IMR-90 (cell line): ENCODE measurements at regions not wholly inside any gene's neighbourhood (a gene's known extent, or its start where the extent isn't known, plus 50 kb on each side); places are given as distances from the start of the nearest gene placed in this dataset.

ENCODE experiments used
- ATAC-seq: fragments of 200-7000 bp; cut with Tn5 transposase; 2 replicates; pipeline ENCODE4 v1.9.1; 2020; ENCODE audit warnings: low read depth, mild to moderate bottlenecking, moderate library complexity
- BruUV-seq: library from RNA; stranded (reverse); fragments of 400-500 nt; replicated peaks from 2 replicates; lab custom pipeline; 2021; lab: Mats Ljungman, UMichigan
- CTCF ChIA-PET: fragments of 300-600 bp; formaldehyde crosslinking; extraction: SDS; loops from one replicate; lab custom pipeline; 2021; ENCODE audit warnings: antibody characterized with exemption; lab: Yijun Ruan, JAX
- POLR2A ChIA-PET: fragments of 300-600 bp; sonication (Branson Sonifier 250); formaldehyde crosslinking; loops from one replicate; lab custom pipeline; 2022; ENCODE audit warnings: antibody characterized with exemption; ENCODE audit not compliant: unreplicated experiment; lab: Charles Lee
- DNase-seq: peaks from one replicate; pipeline ENCODE4 v3.0.0; 2013
- H2AFZ ChIP-seq: replicated peaks from 2 replicates; pipeline ENCODE3; 2013; ENCODE audit warnings: low read length, mild to moderate bottlenecking; ENCODE audit not compliant: poor library complexity
- H2AK5ac ChIP-seq: 2 replicates; pipeline ENCODE4 v1.6.1; 2013; ENCODE audit warnings: low read depth, low read length, inconsistent platforms
- H2AK9ac ChIP-seq: replicated peaks from 2 replicates; pipeline ENCODE3; 2013; ENCODE audit warnings: mild to moderate bottlenecking, low read depth, low read length, moderate library complexity; ENCODE audit not compliant: poor library complexity
- H2BK120ac ChIP-seq: 2 replicates; pipeline ENCODE4 v1.6.1; 2013; ENCODE audit warnings: low read depth, low read length, inconsistent platforms
- H2BK15ac ChIP-seq: 3 replicates; pipeline ENCODE4 v1.6.1; 2013; ENCODE audit warnings: low read depth, low read length, inconsistent platforms
- H2BK20ac ChIP-seq: 2 replicates; pipeline ENCODE4 v1.6.1; 2013; ENCODE audit warnings: low read depth, mild to moderate bottlenecking, inconsistent platforms, low read length, moderate library complexity
- H2BK5ac ChIP-seq: 2 replicates; pipeline ENCODE4 v1.6.1; 2013; ENCODE audit warnings: mild to moderate bottlenecking, low read depth, low read length, inconsistent platforms; ENCODE audit not compliant: poor library complexity, severe bottlenecking
- H3K14ac ChIP-seq: replicated peaks from 2 replicates; pipeline ENCODE4 v1.6.1; 2013; ENCODE audit warnings: low read depth, low read length, inconsistent platforms
- H3K18ac ChIP-seq: 2 replicates; pipeline ENCODE4 v1.6.1; 2013; ENCODE audit warnings: low read depth, low read length, control low read depth
- H3K23ac ChIP-seq: 2 replicates; pipeline ENCODE4 v1.6.1; 2013; ENCODE audit warnings: low read depth, low read length, inconsistent platforms
- H3K27ac ChIP-seq: 2 replicates; pipeline ENCODE4 v1.5.1; 2013; ENCODE audit warnings: mild to moderate bottlenecking, control low read depth, low read length; ENCODE audit not compliant: insufficient read depth
- H3K27me3 ChIP-seq: 2 replicates; pipeline ENCODE4 v1.6.1; 2013; ENCODE audit warnings: low read length; ENCODE audit not compliant: control insufficient read depth, insufficient read depth
- H3K36me3 ChIP-seq: 2 replicates; pipeline ENCODE4 v1.6.1; 2013; ENCODE audit warnings: low read length, mixed read lengths; ENCODE audit not compliant: control insufficient read depth, insufficient read depth
- H3K4ac ChIP-seq: 2 replicates; pipeline ENCODE4 v1.6.1; 2013; ENCODE audit warnings: low read depth, low read length, inconsistent platforms
- H3K4me1 ChIP-seq: 2 replicates; pipeline ENCODE4 v1.6.1; 2013; ENCODE audit warnings: low read length, mixed read lengths; ENCODE audit not compliant: control insufficient read depth, insufficient read depth
- H3K4me2 ChIP-seq: 2 replicates; pipeline ENCODE4 v1.6.1; 2013; ENCODE audit warnings: low read depth, mild to moderate bottlenecking, control low read depth, low read length, moderate library complexity
- H3K4me3 ChIP-seq: 2 replicates; pipeline ENCODE4 v1.5.1; 2013; ENCODE audit warnings: low read depth, mild to moderate bottlenecking, control low read depth, low read length, moderate library complexity; ENCODE audit not compliant: insufficient read depth
- H3K56ac ChIP-seq: 2 replicates; pipeline ENCODE4 v1.6.1; 2013; ENCODE audit warnings: low read length, inconsistent platforms; ENCODE audit not compliant: insufficient read depth; ENCODE audit errors: extremely low read depth
- H3K79me1 ChIP-seq, 2 experiments: 2 replicates each; pipeline ENCODE4 v1.6.1; 2013; ENCODE audit warnings: low read length in 2 of 2, inconsistent platforms in 1 of 2, low read depth in 1 of 2
- H3K9ac ChIP-seq: 2 replicates; pipeline ENCODE4 v1.6.1; 2013; ENCODE audit warnings: low read depth, low read length, control low read depth
- H3K9me1 ChIP-seq: 2 replicates; pipeline ENCODE4 v1.6.1; 2013; ENCODE audit warnings: low read length, inconsistent platforms; ENCODE audit not compliant: insufficient read depth
- H3K9me3 ChIP-seq: 2 replicates; pipeline ENCODE4 v1.6.1; 2013; ENCODE audit warnings: low read length; ENCODE audit not compliant: control insufficient read depth, insufficient read depth
- H4K20me1 ChIP-seq: 2 replicates; pipeline ENCODE4 v1.6.1; 2013; ENCODE audit warnings: low read length, inconsistent platforms; ENCODE audit not compliant: insufficient read depth
- H4K5ac ChIP-seq: 2 replicates; pipeline ENCODE4 v1.6.1; 2013; ENCODE audit warnings: mild to moderate bottlenecking, low read depth, low read length, control low read depth
- H4K8ac ChIP-seq, 2 experiments: 2 replicates each; pipeline ENCODE4 v1.6.1; 2013; ENCODE audit warnings: low read depth in 2 of 2, low read length in 2 of 2, control low read depth in 1 of 2, inconsistent platforms in 1 of 2
- H4K91ac ChIP-seq: 2 replicates; pipeline ENCODE4 v1.6.1; 2013; ENCODE audit warnings: low read depth, low read length, inconsistent platforms; ENCODE audit not compliant: insufficient read depth
- BHLHE40 ChIP-seq: fragments of 150-350 bp; IDR thresholded peaks from 2 replicates; pipeline ENCODE4 v1.6.1; 2016; ENCODE audit warnings: mild to moderate bottlenecking, low read depth, low read length
- CEBPB ChIP-seq: IDR thresholded peaks from 2 replicates; pipeline ENCODE4 v1.6.1; 2012; ENCODE audit warnings: low read depth, low read length, improper control_type of control experiment
- CHD1 ChIP-seq: IDR thresholded peaks from 2 replicates; pipeline ENCODE4 v1.6.1; 2012; ENCODE audit warnings: low read depth, low read length, improper control_type of control experiment
- MAFK ChIP-seq: IDR thresholded peaks from 2 replicates; pipeline ENCODE4 v1.6.1; 2012; ENCODE audit warnings: low read depth, low read length, improper control_type of control experiment
- MAZ ChIP-seq: IDR thresholded peaks from 2 replicates; pipeline ENCODE4 v1.6.1; 2012; ENCODE audit warnings: low read depth, mild to moderate bottlenecking, low read length, improper control_type of control experiment, moderate library complexity, borderline replicate concordance
- MXI1 ChIP-seq: IDR thresholded peaks from 2 replicates; pipeline ENCODE4 v1.6.1; 2012; ENCODE audit warnings: low read depth, mild to moderate bottlenecking, low read length, moderate library complexity, borderline replicate concordance
- NFE2L2 ChIP-seq: fragments of 150-350 bp; IDR thresholded peaks from 2 replicates; pipeline ENCODE4 v1.6.1; 2016; ENCODE audit warnings: low read depth, mild to moderate bottlenecking, low read length
- POLR2A ChIP-seq: IDR thresholded peaks from 2 replicates; pipeline ENCODE4 v1.6.1; 2012; ENCODE audit warnings: mild to moderate bottlenecking, low read depth, low read length
- RAD21 ChIP-seq: IDR thresholded peaks from 2 replicates; pipeline ENCODE4 v1.6.1; 2012; ENCODE audit warnings: low read length, improper control_type of control experiment
- RCOR1 ChIP-seq: IDR thresholded peaks from 2 replicates; pipeline ENCODE4 v1.6.1; 2012; ENCODE audit warnings: mild to moderate bottlenecking, low read length, improper control_type of control experiment; ENCODE audit not compliant: insufficient replicate concordance
- RFX5 ChIP-seq: IDR thresholded peaks from 2 replicates; pipeline ENCODE4 v1.8.0; 2012; ENCODE audit warnings: low read depth, mild to moderate bottlenecking, low read length, moderate library complexity
- WGBS, 2 experiments: methylation state at CpG; one replicate each; pipeline versions ENCODE4 v1.1.5 to v1.1.7; 2013; ENCODE audit warnings: missing lambda C conversion rate in 2 of 2; ENCODE audit not compliant: insufficient read length in 1 of 2; ENCODE audit errors: extremely low coverage in 2 of 2; 5-methylcytosine and 5-hydroxymethylcytosine counted together
- dilution Hi-C: fragments of 300-500 bp; cut with HindIII; formaldehyde crosslinking; loops from one replicate; pipeline ENCODE4 v1.14.3; 2018; ENCODE audit warnings: low sequenced_read_pairs; ENCODE audit not compliant: unreplicated experiment
- in situ Hi-C: fragments of 300-500 bp; cut with MboI; formaldehyde crosslinking; loops from 3 replicates; pipeline ENCODE4 v1.14.3; 2019; ENCODE audit warnings: low sequenced_read_pairs, inconsistent platforms, mixed read lengths
- intact Hi-C: fragments of 100-400 bp; cut with micrococcal nuclease; formaldehyde crosslinking; loops from 2 replicates; pipeline ENCODE4 v1.10.0; 2022
- TF ChIP-seq, protein P1 (sequence below): fragments of 150-350 bp; IDR thresholded peaks from 2 replicates; pipeline ENCODE4 v1.6.1; 2017; ENCODE audit warnings: mild to moderate bottlenecking, antibody characterized with exemption, low read length, low read depth
- TF ChIP-seq, protein P2 (sequence below): fragments of 150-350 bp; IDR thresholded peaks from 2 replicates; pipeline ENCODE4 v1.6.1; 2016; ENCODE audit warnings: low read depth, mild to moderate bottlenecking, low read length, moderate library complexity, borderline replicate concordance
- TF ChIP-seq, protein P3 (sequence below): conservative IDR thresholded peaks from 2 replicates; pipeline ENCODE4 v1.5.1; 2012; ENCODE audit warnings: mild to moderate bottlenecking, low read depth, low read length, improper control_type of control experiment

DNA sequence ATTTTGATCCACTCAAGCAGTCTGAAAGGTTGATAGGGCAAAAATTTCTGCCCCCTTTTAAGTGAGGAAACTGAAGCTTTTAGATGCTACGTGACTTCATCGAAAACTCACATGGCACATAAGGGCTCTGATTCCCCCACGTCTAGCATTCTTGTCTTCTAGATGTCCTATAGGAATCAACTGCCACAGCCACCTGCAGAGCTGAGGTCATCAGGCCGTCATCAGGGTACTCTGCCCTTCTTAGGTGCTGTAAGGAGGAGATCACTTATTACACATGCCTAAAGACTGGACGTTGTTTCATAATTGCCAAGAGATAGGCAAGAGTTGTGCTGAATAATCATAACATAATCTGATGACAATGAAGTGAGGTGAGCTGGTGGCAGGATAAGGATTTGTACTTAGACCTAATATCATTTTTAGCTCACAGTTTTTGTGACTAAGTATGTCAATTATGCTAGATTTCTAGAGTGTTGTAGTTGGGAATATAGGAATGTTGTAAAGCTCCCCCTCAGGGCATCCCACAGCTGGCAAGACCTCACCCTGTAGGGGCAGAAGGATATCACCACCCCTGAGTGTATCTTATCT lies 349.4 kb downstream of the METTL15 start:
- Histone ChIP-seq H2BK120ac (peak overlapping the region; percentile 46; the same call in 1 of the 2 replicates), H3K4me3 (no peak overlapping the region), H2BK15ac (0 out of 3 replicates have a peak overlapping the region, but pooled peaks have one; percentile 0), H2AK5ac (peak overlapping the region; percentile 65; the same call in 1 of the 2 replicates), H3K27ac (no peak overlapping the region), H3K18ac (peak overlapping the region; percentile 68; the same call in 1 of the 2 replicates), H3K9me1 (no peaks in the 10 kb centered on the region), H3K4ac (peak overlapping the region; percentile 13; the same call in 1 of the 2 replicates), H4K8ac (no peak overlapping the region), H3K14ac (0 out of 2 replicates have a peak overlapping the region, but pooled peaks have one; percentile 19), H4K5ac (no peak overlapping the region), H3K4me1 (peaks cover 5% of the 10 kb centered on the region; the same call in 1 of the 2 replicates), H3K27me3 (no peaks in the 10 kb centered on the region), H3K23ac (no peak overlapping the region), H3K9me3 (no peaks in the 10 kb centered on the region), H3K9ac (no peak overlapping the region), H3K4me2 (no peak overlapping the region), H2BK20ac (0 out of 2 replicates have a peak overlapping the region, but pooled peaks have one; percentile 1), H3K79me1 (peaks cover 5 to 8% of the 10 kb centered on the region in 2 experiments; a peak in 1 of 4 replicates), H2AK9ac (no peak overlapping the region), H4K20me1 (no peaks in the 10 kb centered on the region), H3K56ac (no peak overlapping the region), H2BK5ac (no peak overlapping the region), H3K36me3 (no peaks in the 10 kb centered on the region), H2AFZ (no peak overlapping the region), H4K91ac (0 out of 2 replicates have a peak overlapping the region, but pooled peaks have one; percentile 28)
- no CpG with 5 or more reads among the region's 5 CpGs for WGBS, 2 experiments
- POLR2A ChIA-PET, result no interaction called here
- no TSS peak for BruUV-seq
- intact Hi-C loops (no loop called here), dilution Hi-C loops (no loop called here), in situ Hi-C loops (no loop called here)
- no peak for DNase-seq
- ATAC-seq, result no peak
- no peak for TF ChIP-seq MXI1
- TF ChIP-seq CEBPB, result no peak
- TF ChIP-seq RAD21, result no peak
- no peak for TF ChIP-seq RCOR1
- no peak for TF ChIP-seq MAZ
- no peak for TF ChIP-seq CHD1
- TF ChIP-seq POLR2A, result no peak
- no peak for TF ChIP-seq BHLHE40
- TF ChIP-seq, protein P1, sequence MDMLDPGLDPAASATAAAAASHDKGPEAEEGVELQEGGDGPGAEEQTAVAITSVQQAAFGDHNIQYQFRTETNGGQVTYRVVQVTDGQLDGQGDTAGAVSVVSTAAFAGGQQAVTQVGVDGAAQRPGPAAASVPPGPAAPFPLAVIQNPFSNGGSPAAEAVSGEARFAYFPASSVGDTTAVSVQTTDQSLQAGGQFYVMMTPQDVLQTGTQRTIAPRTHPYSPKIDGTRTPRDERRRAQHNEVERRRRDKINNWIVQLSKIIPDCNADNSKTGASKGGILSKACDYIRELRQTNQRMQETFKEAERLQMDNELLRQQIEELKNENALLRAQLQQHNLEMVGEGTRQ, result no peak
- TF ChIP-seq, protein P2, sequence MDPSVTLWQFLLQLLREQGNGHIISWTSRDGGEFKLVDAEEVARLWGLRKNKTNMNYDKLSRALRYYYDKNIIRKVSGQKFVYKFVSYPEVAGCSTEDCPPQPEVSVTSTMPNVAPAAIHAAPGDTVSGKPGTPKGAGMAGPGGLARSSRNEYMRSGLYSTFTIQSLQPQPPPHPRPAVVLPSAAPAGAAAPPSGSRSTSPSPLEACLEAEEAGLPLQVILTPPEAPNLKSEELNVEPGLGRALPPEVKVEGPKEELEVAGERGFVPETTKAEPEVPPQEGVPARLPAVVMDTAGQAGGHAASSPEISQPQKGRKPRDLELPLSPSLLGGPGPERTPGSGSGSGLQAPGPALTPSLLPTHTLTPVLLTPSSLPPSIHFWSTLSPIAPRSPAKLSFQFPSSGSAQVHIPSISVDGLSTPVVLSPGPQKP, result no peak
- TF ChIP-seq RFX5, result no peak
- no peak for TF ChIP-seq NFE2L2
- TF ChIP-seq MAFK, result no peak
- TF ChIP-seq, protein P3, sequence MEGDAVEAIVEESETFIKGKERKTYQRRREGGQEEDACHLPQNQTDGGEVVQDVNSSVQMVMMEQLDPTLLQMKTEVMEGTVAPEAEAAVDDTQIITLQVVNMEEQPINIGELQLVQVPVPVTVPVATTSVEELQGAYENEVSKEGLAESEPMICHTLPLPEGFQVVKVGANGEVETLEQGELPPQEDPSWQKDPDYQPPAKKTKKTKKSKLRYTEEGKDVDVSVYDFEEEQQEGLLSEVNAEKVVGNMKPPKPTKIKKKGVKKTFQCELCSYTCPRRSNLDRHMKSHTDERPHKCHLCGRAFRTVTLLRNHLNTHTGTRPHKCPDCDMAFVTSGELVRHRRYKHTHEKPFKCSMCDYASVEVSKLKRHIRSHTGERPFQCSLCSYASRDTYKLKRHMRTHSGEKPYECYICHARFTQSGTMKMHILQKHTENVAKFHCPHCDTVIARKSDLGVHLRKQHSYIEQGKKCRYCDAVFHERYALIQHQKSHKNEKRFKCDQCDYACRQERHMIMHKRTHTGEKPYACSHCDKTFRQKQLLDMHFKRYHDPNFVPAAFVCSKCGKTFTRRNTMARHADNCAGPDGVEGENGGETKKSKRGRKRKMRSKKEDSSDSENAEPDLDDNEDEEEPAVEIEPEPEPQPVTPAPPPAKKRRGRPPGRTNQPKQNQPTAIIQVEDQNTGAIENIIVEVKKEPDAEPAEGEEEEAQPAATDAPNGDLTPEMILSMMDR, result no peak
- CTCF ChIA-PET, result interaction anchor here (0.6 kb wide), 1 partner anchor 705 kb away, joined by 8 read pairs; no protein-coding TSS in a partner anchor
